ENCODE measurements at regions not wholly inside any gene's neighbourhood (a gene's known extent, or its start where the extent isn't known, plus 50 kb on each side); places are given as distances from the start of the nearest gene placed in this dataset.

DNA sequence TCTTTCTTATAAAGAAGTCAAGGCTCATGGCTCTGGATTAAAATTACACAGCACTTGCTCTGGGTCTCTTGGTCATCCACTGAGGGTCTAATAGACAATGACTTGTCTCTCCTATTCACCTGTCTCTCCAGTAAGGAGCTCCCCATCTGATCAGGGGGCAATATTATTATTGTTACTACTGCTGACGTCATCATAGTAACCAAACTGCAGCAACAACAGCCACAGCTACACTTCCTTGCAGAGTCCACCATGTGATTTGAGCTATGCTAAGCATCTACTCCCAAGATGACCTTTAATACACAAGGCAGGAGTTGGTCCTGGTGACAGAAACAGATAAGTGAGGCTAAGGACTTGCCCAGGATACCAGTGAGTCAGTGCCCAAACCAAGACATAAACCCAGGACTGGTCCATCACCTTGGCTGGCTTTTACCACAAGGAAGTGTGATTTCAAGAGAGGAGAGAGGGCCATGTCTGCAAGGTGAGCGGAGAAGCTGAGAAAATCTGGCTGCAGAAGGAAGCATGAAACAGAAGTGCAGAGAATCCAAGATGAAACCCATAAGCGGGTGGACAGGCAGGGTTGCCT is 602.5 kb downstream of the PTPRU start:
- no peaks in the 10 kb centered on the region for H3K4me1 ChIP-seq
- TF ChIP-seq CTCF (IDR thresholded peaks at IDR 0.05; ENCODE audit: low read depth, low read length): no peak

GRCh38 chr1:29836651-29837646 is 600.6 kb downstream of the PTPRU start:
- DNase-seq: no peak
- TF ChIP-seq CTCF (IDR thresholded peaks at IDR 0.05; ENCODE audit: low read depth, low read length): no peak
- Histone ChIP-seq H3K27me3 (no peaks in the 10 kb centered on the region), H3K4me3 (ENCODE audit: low read depth, low read length) (no peak overlapping the region), H3K4me1 (no peaks in the 10 kb centered on the region), H3K9me3 (no peaks in the 10 kb centered on the region), H3K36me3 (no peaks in the 10 kb centered on the region)

More for the DNA sequence above, 602.5 kb downstream of the PTPRU start:
- no peak for DNase-seq
- no peaks in the 10 kb centered on the region for H3K9me3 ChIP-seq
- H3K27me3 ChIP-seq: no peaks in the 10 kb centered on the region
- no peaks in the 10 kb centered on the region for H3K36me3 ChIP-seq
- no peak overlapping the region for H3K4me3 ChIP-seq (ENCODE audit: low read depth, low read length)

GRCh38 chr1:29835874-29836273 is 599.6 kb downstream of the PTPRU start:
- no peaks in the 10 kb centered on the region for H3K9me3 ChIP-seq
- DNase-seq: no peak
- H3K4me1 ChIP-seq: no peaks in the 10 kb centered on the region
- TF ChIP-seq CTCF (IDR thresholded peaks at IDR 0.05; ENCODE audit: low read depth, low read length): no peak
- H3K36me3 ChIP-seq: no peaks in the 10 kb centered on the region
- no peak overlapping the region for H3K4me3 ChIP-seq (ENCODE audit: low read depth, low read length)
- H3K27me3 ChIP-seq: no peaks in the 10 kb centered on the region

GRCh38 chr1:29835406-29835805 is 599.1 kb downstream of the PTPRU start:
- no peaks in the 10 kb centered on the region for H3K36me3 ChIP-seq
- no peaks in the 10 kb centered on the region for H3K4me1 ChIP-seq
- H3K27me3 ChIP-seq: no peaks in the 10 kb centered on the region
- no peak for TF ChIP-seq CTCF (IDR thresholded peaks at IDR 0.05; ENCODE audit: low read depth, low read length)
- H3K4me3 ChIP-seq (ENCODE audit: low read depth, low read length): no peak overlapping the region
- no peaks in the 10 kb centered on the region for H3K9me3 ChIP-seq
- no peak for DNase-seq

GRCh38 chr1:29833581-29833980 is 597.3 kb downstream of the PTPRU start:
- H3K27me3 ChIP-seq: no peaks in the 10 kb centered on the region
- H3K9me3 ChIP-seq: no peaks in the 10 kb centered on the region
- H3K36me3 ChIP-seq: no peaks in the 10 kb centered on the region
- H3K4me1 ChIP-seq: no peaks in the 10 kb centered on the region
- DNase-seq: peak; percentile 19
- H3K4me3 ChIP-seq (ENCODE audit: low read depth, low read length): no peak overlapping the region
- TF ChIP-seq CTCF (IDR thresholded peaks at IDR 0.05; ENCODE audit: low read depth, low read length): no peak

DNA sequence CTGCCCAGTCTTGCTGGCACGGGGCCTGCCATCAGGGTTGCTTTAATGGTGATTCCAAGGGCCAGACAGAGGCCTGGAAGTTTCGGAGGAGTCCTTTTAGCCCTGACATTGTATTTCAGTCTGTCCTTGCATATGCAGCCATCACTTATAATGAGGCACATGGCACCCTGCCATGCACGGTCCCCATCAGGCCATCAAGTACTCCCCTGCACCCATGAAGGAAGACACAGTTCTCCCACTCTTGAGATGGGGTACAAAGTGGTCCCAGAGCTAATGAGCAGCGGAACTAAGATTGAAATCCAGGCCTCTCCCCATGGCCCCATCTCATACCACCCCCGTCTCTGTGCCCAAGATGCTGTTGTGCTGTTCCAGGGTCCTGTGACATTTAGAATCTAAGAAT is 596.6 kb downstream of the PTPRU start:
- H3K36me3 ChIP-seq: no peaks in the 10 kb centered on the region
- no peaks in the 10 kb centered on the region for H3K27me3 ChIP-seq
- DNase-seq: no peak
- H3K4me3 ChIP-seq (ENCODE audit: low read depth, low read length): no peak overlapping the region
- H3K4me1 ChIP-seq: no peaks in the 10 kb centered on the region
- TF ChIP-seq CTCF (IDR thresholded peaks at IDR 0.05; ENCODE audit: low read depth, low read length): no peak
- no peaks in the 10 kb centered on the region for H3K9me3 ChIP-seq
